H9 (cell line): ENCODE measurements at regions not wholly inside any gene's neighbourhood (a gene's known extent, or its start where the extent isn't known, plus 50 kb on each side); places are given as distances from the start of the nearest gene placed in this dataset.
"Not testable (repeated sequence)": the region's sequence is repeated elsewhere in the genome, so short reads cannot be mapped to it uniquely, and the experiment has no call there.

ENCODE experiments used
- DNase-seq: peaks from one replicate; pipeline ENCODE4 v3.0.0-alpha.2; 2017
- H2AFZ ChIP-seq: one replicate; pipeline ENCODE4 v1.6.1; 2013; ENCODE audit warnings: mild to moderate bottlenecking, low read length, control low read depth, moderate library complexity
- H2AK5ac ChIP-seq: 2 replicates; pipeline ENCODE4 v1.6.1; 2013; ENCODE audit warnings: low read length, control low read depth, mixed read lengths; ENCODE audit not compliant: insufficient read length
- H2BK120ac ChIP-seq: one replicate; pipeline ENCODE4 v1.6.1; 2013; ENCODE audit warnings: low read depth, mild to moderate bottlenecking, low read length, control low read depth, inconsistent platforms; ENCODE audit not compliant: poor library complexity, severe bottlenecking
- H2BK12ac ChIP-seq: 2 replicates; pipeline ENCODE4 v1.6.1; 2013; ENCODE audit warnings: low read length, control low read depth, mixed read lengths, low read depth; ENCODE audit not compliant: insufficient read length
- H2BK15ac ChIP-seq: 2 replicates; pipeline ENCODE4 v1.6.1; 2013; ENCODE audit warnings: low read depth, low read length, control low read depth
- H2BK20ac ChIP-seq: one replicate; pipeline ENCODE4 v1.6.1; 2013; ENCODE audit warnings: low read depth, mild to moderate bottlenecking, low read length, control low read depth, inconsistent platforms; ENCODE audit not compliant: poor library complexity, severe bottlenecking
- H2BK5ac ChIP-seq: 2 replicates; pipeline ENCODE4 v1.6.1; 2013; ENCODE audit warnings: low read length, control low read depth, mixed read lengths; ENCODE audit not compliant: insufficient read length
- H3K14ac ChIP-seq: 2 replicates; pipeline ENCODE4 v1.6.1; 2013; ENCODE audit warnings: low read length, control low read depth; ENCODE audit not compliant: insufficient read depth
- H3K18ac ChIP-seq: 2 replicates; pipeline ENCODE4 v1.6.1; 2013; ENCODE audit warnings: low read depth, mild to moderate bottlenecking, mixed read lengths, low read length, control low read depth; ENCODE audit not compliant: insufficient read length
- H3K23ac ChIP-seq: 2 replicates; pipeline ENCODE4 v1.6.1; 2013; ENCODE audit warnings: low read length, control low read depth, mixed read lengths, low read depth; ENCODE audit not compliant: insufficient read length
- H3K23me2 ChIP-seq: 2 replicates; pipeline ENCODE4 v1.6.1; 2013; ENCODE audit warnings: low read depth, mild to moderate bottlenecking, mixed read lengths, low read length, control low read depth; ENCODE audit not compliant: insufficient read length, poor library complexity, severe bottlenecking
- H3K27ac ChIP-seq: 2 replicates; pipeline ENCODE4 v1.5.1; 2013; ENCODE audit warnings: low read length, control low read depth, mixed read lengths, low read depth; ENCODE audit not compliant: insufficient read length
- H3K27me3 ChIP-seq: 2 replicates; pipeline ENCODE4 v1.6.1; 2013; ENCODE audit warnings: low read length, control low read depth, inconsistent platforms; ENCODE audit not compliant: insufficient read depth
- H3K4ac ChIP-seq: 2 replicates; pipeline ENCODE4 v1.6.1; 2013; ENCODE audit warnings: low read depth, mild to moderate bottlenecking, control low read depth, inconsistent platforms, low read length, moderate library complexity
- H3K4me1 ChIP-seq: 2 replicates; pipeline ENCODE4 v1.6.1; 2013; ENCODE audit warnings: low read length, control low read depth, inconsistent platforms; ENCODE audit not compliant: insufficient read depth
- H3K4me2 ChIP-seq: 2 replicates; pipeline ENCODE4 v1.6.1; 2013; ENCODE audit warnings: low read length, control low read depth, mixed read lengths; ENCODE audit not compliant: insufficient read length, insufficient read depth
- H3K56ac ChIP-seq: 2 replicates; pipeline ENCODE4 v1.6.1; 2013; ENCODE audit warnings: low read depth, mild to moderate bottlenecking, mixed read lengths, low read length, control low read depth; ENCODE audit not compliant: insufficient read length
- H3K79me1 ChIP-seq: 2 replicates; pipeline ENCODE4 v1.6.1; 2013; ENCODE audit warnings: low read depth, mild to moderate bottlenecking, moderate library complexity, low read length, control low read depth, inconsistent platforms; ENCODE audit not compliant: insufficient read depth, poor library complexity, severe bottlenecking
- H3K79me2 ChIP-seq: 2 replicates; pipeline ENCODE4 v1.6.1; 2013; ENCODE audit warnings: low read length, control low read depth, inconsistent platforms; ENCODE audit not compliant: insufficient read depth
- H3K9ac ChIP-seq: 2 replicates; pipeline ENCODE4 v1.6.1; 2013; ENCODE audit warnings: low read length, control low read depth, mixed read lengths; ENCODE audit not compliant: insufficient read length; ENCODE audit errors: extremely low read depth
- H3K9me3 ChIP-seq: one replicate; pipeline ENCODE4 v1.6.1; 2013; ENCODE audit warnings: low read depth, low read length, inconsistent platforms; ENCODE audit not compliant: control insufficient read depth
- H3T11ph ChIP-seq: one replicate; pipeline ENCODE4 v1.6.1; 2013; ENCODE audit warnings: mild to moderate bottlenecking, low read length, control low read depth, inconsistent platforms
- H4K20me1 ChIP-seq: one replicate; pipeline ENCODE4 v1.6.1; 2013; ENCODE audit not compliant: control insufficient read depth, insufficient read length, insufficient read depth
- H4K5ac ChIP-seq: 2 replicates; pipeline ENCODE4 v1.6.1; 2013; ENCODE audit warnings: low read depth, mild to moderate bottlenecking, mixed read lengths, low read length, control low read depth; ENCODE audit not compliant: insufficient read length
- H4K8ac ChIP-seq: replicated peaks from 2 replicates; pipeline ENCODE4 v1.6.1; 2013; ENCODE audit warnings: low read length, control low read depth, mixed read lengths, low read depth; ENCODE audit not compliant: insufficient read length
- H4K91ac ChIP-seq: 2 replicates; pipeline ENCODE4 v1.6.1; 2013; ENCODE audit warnings: low read depth, mild to moderate bottlenecking, moderate library complexity, mixed read lengths, low read length, control low read depth; ENCODE audit not compliant: insufficient read length
- H3K27ac Mint-ChIP-seq, 3 experiments: 2 replicates in 2 of 3; 3 replicates in 1 of 3; pipeline ENCODE4 v1.8.0; 2020 to 2021; ENCODE audit warnings: mixed read lengths in 3 of 3, mild to moderate bottlenecking in 1 of 3, moderate library complexity in 1 of 3
- H3K27me3 Mint-ChIP-seq: 2 replicates; pipeline ENCODE4 v1.8.0; 2021; ENCODE audit warnings: low read depth, mild to moderate bottlenecking, moderate library complexity, mixed read lengths
- H3K36me3 Mint-ChIP-seq, 3 experiments: 2 replicates in 2 of 3; 3 replicates in 1 of 3; pipeline ENCODE4 v1.8.0; 2020 to 2021; ENCODE audit warnings: low read depth in 3 of 3, mixed read lengths in 3 of 3; ENCODE audit not compliant: insufficient read depth in 1 of 3
- H3K4me1 Mint-ChIP-seq, 2 experiments: 2 replicates each; pipeline ENCODE4 v1.8.0; 2020; ENCODE audit warnings: mixed read lengths in 2 of 2
- H3K4me3 Mint-ChIP-seq, 2 experiments: 2 replicates in 1 of 2; 3 replicates in 1 of 2; pipeline ENCODE4 v1.8.0; 2020 to 2021; ENCODE audit warnings: mild to moderate bottlenecking in 2 of 2, mixed read lengths in 2 of 2, moderate library complexity in 1 of 2
- H3K9me3 Mint-ChIP-seq, 2 experiments: 2 replicates in 1 of 2; 3 replicates in 1 of 2; pipeline ENCODE4 v1.8.0; 2020; ENCODE audit warnings: mild to moderate bottlenecking in 2 of 2, mixed read lengths in 2 of 2, moderate library complexity in 1 of 2
- WGBS: extraction: QIAGEN DNeasy Blood & Tissue Kit; methylation state at CpG from one replicate; pipeline ENCODE4 v1.1.7; 2013; ENCODE audit warnings: missing lambda C conversion rate, low lambda C conversion rate, mixed read lengths; ENCODE audit not compliant: insufficient read length; ENCODE audit errors: extremely low coverage; 5-methylcytosine and 5-hydroxymethylcytosine counted together

DNA sequence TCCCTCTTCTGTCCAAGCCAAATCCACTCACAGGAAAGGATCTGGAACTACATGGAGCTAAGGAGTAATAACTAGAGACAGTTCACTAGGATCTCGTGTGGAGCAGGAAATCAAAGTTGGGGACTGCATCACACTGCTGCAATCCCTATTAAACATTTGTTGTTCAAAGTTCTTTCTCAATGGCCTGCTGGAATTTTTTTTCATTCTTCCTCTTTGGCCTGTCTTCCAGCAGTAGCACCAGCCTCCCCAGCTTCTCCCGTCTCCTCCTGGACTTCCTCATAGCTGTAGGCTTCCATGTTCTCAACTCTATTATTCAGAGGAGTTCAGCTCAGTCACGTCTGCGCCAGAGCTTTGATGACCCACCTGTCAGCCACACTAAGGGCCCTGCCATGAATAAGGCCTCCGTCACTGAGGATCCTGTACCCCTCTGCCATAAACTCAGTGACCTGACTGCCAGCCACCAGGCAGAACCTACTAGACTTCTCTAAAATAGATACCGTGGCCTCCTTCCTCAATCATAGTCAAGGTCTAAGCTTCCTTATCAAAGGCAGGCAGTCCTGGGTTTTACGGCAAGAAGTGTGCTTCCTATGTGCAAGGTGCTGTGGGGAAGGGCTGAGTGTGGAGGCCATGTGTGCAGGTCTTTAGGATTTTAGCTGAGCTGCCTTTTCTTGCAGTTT lies 60.9 kb upstream of the PLGLB2 start:
- not testable (repeated sequence) for H4K5ac ChIP-seq, H3K14ac ChIP-seq, H3T11ph ChIP-seq, H3K4me3 Mint-ChIP-seq, H3K9me3 ChIP-seq, H2BK15ac ChIP-seq, H2BK5ac ChIP-seq, H2BK12ac ChIP-seq, H3K4me2 ChIP-seq, H3K9ac ChIP-seq, H2AK5ac ChIP-seq, H3K27me3 Mint-ChIP-seq, H3K27ac Mint-ChIP-seq, H4K8ac ChIP-seq, H2AFZ ChIP-seq, H3K56ac ChIP-seq, H4K20me1 ChIP-seq, H3K23ac ChIP-seq, H2BK20ac ChIP-seq, H4K91ac ChIP-seq, H3K36me3 Mint-ChIP-seq, H2BK120ac ChIP-seq, H3K27me3 ChIP-seq, DNase-seq, H3K9me3 Mint-ChIP-seq, H3K23me2 ChIP-seq, H3K79me1 ChIP-seq, H3K79me2 ChIP-seq, H3K27ac ChIP-seq, H3K4me1 ChIP-seq, H3K4ac ChIP-seq, H3K18ac ChIP-seq
- peaks cover 8 to 11% of the 10 kb centered on the region in 2 experiments for H3K4me1 Mint-ChIP-seq
- WGBS, result no CpG with 5 or more reads among the region's 7 CpGs

GRCh38 chr2:87687550-87688270 lies 60.2 kb upstream of the PLGLB2 start:
- not testable (repeated sequence) for H3K23ac ChIP-seq, H2BK15ac ChIP-seq, H3K9me3 ChIP-seq, H3K36me3 Mint-ChIP-seq, H2BK12ac ChIP-seq, H3K18ac ChIP-seq, H4K5ac ChIP-seq, H3K79me2 ChIP-seq, H3K23me2 ChIP-seq, H3K9ac ChIP-seq, H3K27me3 Mint-ChIP-seq, H2BK120ac ChIP-seq, H3K14ac ChIP-seq, H3K9me3 Mint-ChIP-seq, H2AK5ac ChIP-seq, H4K8ac ChIP-seq, H3T11ph ChIP-seq, H3K56ac ChIP-seq, H3K4ac ChIP-seq, H2BK20ac ChIP-seq, H3K27ac ChIP-seq, H2BK5ac ChIP-seq, H3K27ac Mint-ChIP-seq, H3K4me1 ChIP-seq, H2AFZ ChIP-seq, H4K91ac ChIP-seq, H4K20me1 ChIP-seq, H3K4me2 ChIP-seq, H3K79me1 ChIP-seq, H3K4me3 Mint-ChIP-seq, H3K27me3 ChIP-seq
- DNase-seq, result peak; percentile 27
- no CpG with 5 or more reads among the region's 7 CpGs for WGBS
- peaks cover 9 to 11% of the 10 kb centered on the region in 2 experiments for H3K4me1 Mint-ChIP-seq
